ENCODE measurements at regions not wholly inside any gene's neighbourhood (a gene's known extent, or its start where the extent isn't known, plus 50 kb on each side); places are given as distances from the start of the nearest gene placed in this dataset.

- POLR2A ChIA-PET: no interaction called here
- Histone ChIP-seq H3K4me3 (ENCODE audit: low read depth, low read length) (no peak overlapping the region), H3K4me1 (peaks cover 13% of the 10 kb centered on the region), H3K27me3 (replicated peaks; ENCODE audit: control insufficient read depth, insufficient read depth, low read length) (no peaks in the 10 kb centered on the region), H3K9me3 (no peaks in the 10 kb centered on the region), H3K36me3 (ENCODE audit: control insufficient read depth, insufficient read depth, low read length) (no peaks in the 10 kb centered on the region)
- Mint-ChIP-seq H3K9me3 (ENCODE audit: unreplicated experiment) (peaks cover 15% of the 10 kb centered on the region), H3K4me1 (ENCODE audit: low read depth, unreplicated experiment) (no peaks in the 10 kb centered on the region), H3K4me3 (ENCODE audit: unreplicated experiment) (no peak overlapping the region), H3K36me3 (ENCODE audit: insufficient read depth, unreplicated experiment) (no peaks in the 10 kb centered on the region), H3K27me3 (ENCODE audit: insufficient read depth, unreplicated experiment) (no peaks in the 10 kb centered on the region), H3K27ac (ENCODE audit: unreplicated experiment) (no peak overlapping the region)
- BruUV-seq (replicated peaks): no TSS peak
- no peak for TF ChIP-seq CTCF (IDR thresholded peaks at IDR 0.05; ENCODE audit: insufficient read depth in 1 of 2, low read depth in 1 of 2, low read length in 1 of 2, severe bottlenecking in 1 of 2, unreplicated experiment in 1 of 2)
- DNase-seq: no peak
- CTCF ChIA-PET: no interaction called here
- intact Hi-C loops (cut with micrococcal nuclease; ENCODE audit: unreplicated experiment): no loop called here
Observed at GRCh38 chr1:238649200-238649599, 737.2 kb upstream of the CHRM3 start.

- Histone ChIP-seq H3K4me1 (peaks cover 13% of the 10 kb centered on the region), H3K9me3 (no peaks in the 10 kb centered on the region), H3K36me3 (ENCODE audit: control insufficient read depth, insufficient read depth, low read length) (no peaks in the 10 kb centered on the region), H3K4me3 (ENCODE audit: low read depth, low read length) (no peak overlapping the region), H3K27me3 (replicated peaks; ENCODE audit: control insufficient read depth, insufficient read depth, low read length) (no peaks in the 10 kb centered on the region)
- ChIA-PET CTCF (no interaction called here), POLR2A (no interaction called here)
- H3K4me3 Mint-ChIP-seq (ENCODE audit: unreplicated experiment): no peak overlapping the region
- H3K27me3 Mint-ChIP-seq (ENCODE audit: insufficient read depth, unreplicated experiment): no peaks in the 10 kb centered on the region
- BruUV-seq (replicated peaks): no TSS peak
- H3K27ac Mint-ChIP-seq (ENCODE audit: unreplicated experiment): no peak overlapping the region
- no peak for TF ChIP-seq CTCF (IDR thresholded peaks at IDR 0.05; ENCODE audit: insufficient read depth in 1 of 2, low read depth in 1 of 2, low read length in 1 of 2, severe bottlenecking in 1 of 2, unreplicated experiment in 1 of 2)
- intact Hi-C loops (cut with micrococcal nuclease; ENCODE audit: unreplicated experiment): loop anchor here (1.0 kb wide), 1 partner anchor 10 kb away; no protein-coding TSS in a partner anchor
- no peaks in the 10 kb centered on the region for H3K4me1 Mint-ChIP-seq (ENCODE audit: low read depth, unreplicated experiment)
- DNase-seq: no peak
- H3K36me3 Mint-ChIP-seq (ENCODE audit: insufficient read depth, unreplicated experiment): no peaks in the 10 kb centered on the region
- H3K9me3 Mint-ChIP-seq (ENCODE audit: unreplicated experiment): peaks cover 15% of the 10 kb centered on the region
Observed at GRCh38 chr1:238648751-238649150, 737.6 kb upstream of the CHRM3 start.

- Mint-ChIP-seq H3K9me3 (ENCODE audit: unreplicated experiment) (peaks cover 15% of the 10 kb centered on the region), H3K27ac (ENCODE audit: unreplicated experiment) (no peak overlapping the region), H3K27me3 (ENCODE audit: insufficient read depth, unreplicated experiment) (no peaks in the 10 kb centered on the region), H3K36me3 (ENCODE audit: insufficient read depth, unreplicated experiment) (no peaks in the 10 kb centered on the region), H3K4me1 (ENCODE audit: low read depth, unreplicated experiment) (no peaks in the 10 kb centered on the region), H3K4me3 (ENCODE audit: unreplicated experiment) (no peak overlapping the region)
- H3K4me1 ChIP-seq: peaks cover 13% of the 10 kb centered on the region
- no peak for TF ChIP-seq CTCF (IDR thresholded peaks at IDR 0.05; ENCODE audit: insufficient read depth in 1 of 2, low read depth in 1 of 2, low read length in 1 of 2, severe bottlenecking in 1 of 2, unreplicated experiment in 1 of 2)
- intact Hi-C loops (cut with micrococcal nuclease; ENCODE audit: unreplicated experiment): loop anchor here (1.0 kb wide), 1 partner anchor 10 kb away; no protein-coding TSS in a partner anchor
- CTCF ChIA-PET: no interaction called here
- H3K36me3 ChIP-seq (ENCODE audit: control insufficient read depth, insufficient read depth, low read length): no peaks in the 10 kb centered on the region
- DNase-seq: no peak
- H3K27me3 ChIP-seq (replicated peaks; ENCODE audit: control insufficient read depth, insufficient read depth, low read length): no peaks in the 10 kb centered on the region
- BruUV-seq (replicated peaks): TSS peak; percentile 95
- POLR2A ChIA-PET: no interaction called here
- H3K4me3 ChIP-seq (ENCODE audit: low read depth, low read length): no peak overlapping the region
- H3K9me3 ChIP-seq: no peaks in the 10 kb centered on the region
Observed at GRCh38 chr1:238648296-238648695, 738.1 kb upstream of the CHRM3 start.

Measured in Caco-2 (cell line).